ENCODE measurements at regions not wholly inside any gene's neighbourhood (a gene's known extent, or its start where the extent isn't known, plus 50 kb on each side); places are given as distances from the start of the nearest gene placed in this dataset.

DNA sequence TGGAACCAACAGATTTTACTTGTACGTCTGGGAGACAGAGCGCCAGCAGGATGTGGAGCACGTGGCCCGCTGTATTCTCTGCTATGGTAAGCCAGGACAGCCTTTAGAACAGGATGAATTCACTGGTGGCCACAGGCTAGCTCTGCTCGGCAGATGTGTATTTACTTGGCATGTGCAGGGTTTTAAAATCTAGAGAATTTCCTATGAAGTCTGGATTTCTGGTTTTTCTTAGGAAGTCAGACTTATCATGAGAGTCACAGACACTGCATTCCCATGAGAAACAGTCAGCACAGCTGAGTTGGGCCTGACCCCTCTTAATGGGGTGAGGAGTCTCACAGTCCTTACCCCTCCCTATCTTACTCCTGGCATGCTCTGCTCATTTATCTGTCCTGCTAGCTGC is 84.6 kb upstream of the COL6A5 start:
- no peak for TF ChIP-seq MAZ (IDR thresholded peaks at IDR 0.05; ENCODE audit: borderline replicate concordance, low read depth, low read length)
- TF ChIP-seq, protein P1, sequence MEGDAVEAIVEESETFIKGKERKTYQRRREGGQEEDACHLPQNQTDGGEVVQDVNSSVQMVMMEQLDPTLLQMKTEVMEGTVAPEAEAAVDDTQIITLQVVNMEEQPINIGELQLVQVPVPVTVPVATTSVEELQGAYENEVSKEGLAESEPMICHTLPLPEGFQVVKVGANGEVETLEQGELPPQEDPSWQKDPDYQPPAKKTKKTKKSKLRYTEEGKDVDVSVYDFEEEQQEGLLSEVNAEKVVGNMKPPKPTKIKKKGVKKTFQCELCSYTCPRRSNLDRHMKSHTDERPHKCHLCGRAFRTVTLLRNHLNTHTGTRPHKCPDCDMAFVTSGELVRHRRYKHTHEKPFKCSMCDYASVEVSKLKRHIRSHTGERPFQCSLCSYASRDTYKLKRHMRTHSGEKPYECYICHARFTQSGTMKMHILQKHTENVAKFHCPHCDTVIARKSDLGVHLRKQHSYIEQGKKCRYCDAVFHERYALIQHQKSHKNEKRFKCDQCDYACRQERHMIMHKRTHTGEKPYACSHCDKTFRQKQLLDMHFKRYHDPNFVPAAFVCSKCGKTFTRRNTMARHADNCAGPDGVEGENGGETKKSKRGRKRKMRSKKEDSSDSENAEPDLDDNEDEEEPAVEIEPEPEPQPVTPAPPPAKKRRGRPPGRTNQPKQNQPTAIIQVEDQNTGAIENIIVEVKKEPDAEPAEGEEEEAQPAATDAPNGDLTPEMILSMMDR (conservative IDR thresholded peaks at IDR 0.05; ENCODE audit: low read depth, low read length), result no peak
